H1 (cell line): ENCODE measurements at regions not wholly inside any gene's neighbourhood (a gene's known extent, or its start where the extent isn't known, plus 50 kb on each side); places are given as distances from the start of the nearest gene placed in this dataset.

Source experiments
- CTCF ChIA-PET: fragments of 300-600 bp; sonication (Branson Sonifier 250); formaldehyde crosslinking; loops from one replicate; lab custom pipeline; 2021; ENCODE audit not compliant: partially characterized antibody; lab: Charles Lee
- POLR2A ChIA-PET: fragments of 300-600 bp; sonication (Branson Sonifier 250); formaldehyde crosslinking; loops from one replicate; lab custom pipeline; 2021; ENCODE audit warnings: inconsistent platforms; ENCODE audit not compliant: partially characterized antibody; lab: Charles Lee
- DNase-seq, 2 experiments: peaks; one replicate each; pipeline versions ENCODE4 v3.0.0 to v3.0.0-alpha.2; 2010 to 2022; ENCODE audit warnings: low spot score in 2 of 2, low read depth in 1 of 2, mixed read lengths in 1 of 2
- FAIRE-seq: peaks from 2 replicates; lab custom pipeline; 2011; peaks lifted over from hg19 to GRCh38; lab: Jason Lieb, UNC
- H2AFZ ChIP-seq: 2 replicates; pipeline ENCODE4 v1.8.1; 2012; ENCODE audit warnings: low read length, inconsistent platforms
- H2AK5ac ChIP-seq: 2 replicates; pipeline ENCODE4 v1.6.1; 2013; ENCODE audit warnings: low read depth, low read length
- H2BK120ac ChIP-seq: replicated peaks from 2 replicates; pipeline ENCODE3; 2013; ENCODE audit warnings: low read depth, low read length, inconsistent platforms
- H2BK12ac ChIP-seq: 2 replicates; pipeline ENCODE4 v1.6.1; 2013; ENCODE audit warnings: low read depth, low read length
- H2BK15ac ChIP-seq: 2 replicates; pipeline ENCODE4 v1.6.1; 2013; ENCODE audit warnings: low read length
- H2BK20ac ChIP-seq: 2 replicates; pipeline ENCODE4 v1.6.1; 2013; ENCODE audit warnings: low read length
- H2BK5ac ChIP-seq: 2 replicates; pipeline ENCODE4 v1.6.1; 2013; ENCODE audit warnings: low read depth, low read length
- H3K14ac ChIP-seq: 2 replicates; pipeline ENCODE4 v1.6.1; 2013; ENCODE audit warnings: inconsistent platforms; ENCODE audit not compliant: insufficient read length
- H3K18ac ChIP-seq: 2 replicates; pipeline ENCODE4 v1.6.1; 2013; ENCODE audit warnings: low read length; ENCODE audit errors: extremely low read depth
- H3K23ac ChIP-seq: 2 replicates; pipeline ENCODE4 v1.6.1; 2013; ENCODE audit warnings: inconsistent platforms; ENCODE audit not compliant: insufficient read length
- H3K23me2 ChIP-seq: 2 replicates; pipeline ENCODE4 v1.6.1; 2013; ENCODE audit warnings: low read depth, low read length
- H3K27ac ChIP-seq: 2 replicates; pipeline ENCODE4 v1.6.1; 2011; ENCODE audit warnings: low read depth, low read length, inconsistent platforms
- H3K27me3 ChIP-seq, 4 experiments: replicated peaks in 1 of 4; 1 replicate in 1 of 4; 2 replicates in 3 of 4; pipeline versions ENCODE4 v1.6.1 to v1.8.1; 2011 to 2013; ENCODE audit warnings: low read length in 3 of 4, mild to moderate bottlenecking in 3 of 4, inconsistent platforms in 2 of 4, mixed read lengths in 2 of 4, moderate library complexity in 1 of 4; ENCODE audit not compliant: control insufficient read depth in 3 of 4, insufficient read depth in 3 of 4; ENCODE audit errors: extremely low read depth in 1 of 4
- H3K36me3 ChIP-seq, 4 experiments: 2 replicates each; pipeline versions ENCODE4 v1.6.1 to v1.8.1; 2011 to 2013; ENCODE audit warnings: mild to moderate bottlenecking in 4 of 4, low read length in 3 of 4, moderate library complexity in 2 of 4, control low read depth in 1 of 4, inconsistent platforms in 1 of 4; ENCODE audit not compliant: insufficient read depth in 4 of 4, control insufficient read depth in 2 of 4
- H3K4ac ChIP-seq: replicated peaks from 2 replicates; pipeline ENCODE3; 2013; ENCODE audit warnings: low read length, low read depth, mixed read lengths, inconsistent platforms; ENCODE audit not compliant: insufficient read length
- H3K4me1 ChIP-seq, 4 experiments: replicated peaks in 1 of 4; 1 replicate in 1 of 4; 2 replicates in 3 of 4; pipeline versions ENCODE4 v1.6.1 to v1.8.1; 2011 to 2013; ENCODE audit warnings: low read length in 3 of 4, inconsistent platforms in 2 of 4, mixed read lengths in 1 of 4; ENCODE audit not compliant: insufficient read depth in 4 of 4, control insufficient read depth in 3 of 4
- H3K4me2 ChIP-seq, 2 experiments: 2 replicates each; pipeline versions ENCODE4 v1.6.1 to v1.8.1; 2011 to 2013; ENCODE audit warnings: low read depth in 2 of 2, low read length in 2 of 2, control low read depth in 1 of 2, inconsistent platforms in 1 of 2, mild to moderate bottlenecking in 1 of 2; ENCODE audit not compliant: insufficient read depth in 1 of 2
- H3K4me3 ChIP-seq, 4 experiments: fragments of 200-600, 300-600 bp in 1 of 4; sonication (generic), shearing (Covaris generic), sonication (Bioruptor Twin) in 1 of 4; 2 replicates each; pipeline versions ENCODE4 v1.5.1 to v1.8.1; 2011 to 2016; ENCODE audit warnings: low read length in 4 of 4, low read depth in 3 of 4, control low read depth in 2 of 4, inconsistent platforms in 2 of 4, mild to moderate bottlenecking in 2 of 4, mixed read lengths in 1 of 4, moderate library complexity in 1 of 4; ENCODE audit not compliant: insufficient read depth in 2 of 4; ENCODE audit errors: extremely low read depth in 1 of 4
- H3K56ac ChIP-seq: replicated peaks from 2 replicates; pipeline ENCODE3; 2013; ENCODE audit warnings: low read depth, mild to moderate bottlenecking, mixed read lengths, low read length, inconsistent platforms; ENCODE audit not compliant: insufficient read length
- H3K79me1 ChIP-seq: 2 replicates; pipeline ENCODE4 v1.6.1; 2013; ENCODE audit warnings: low read depth, low read length, control low read depth
- H3K79me2 ChIP-seq, 2 experiments: 2 replicates each; pipeline versions ENCODE4 v1.6.1 to v1.8.1; 2012 to 2013; ENCODE audit warnings: low read length in 2 of 2, mild to moderate bottlenecking in 2 of 2, inconsistent platforms in 1 of 2; ENCODE audit not compliant: insufficient read depth in 2 of 2, control insufficient read depth in 1 of 2
- H3K9ac ChIP-seq, 4 experiments: replicated peaks in 1 of 4; 1 replicate in 1 of 4; 2 replicates in 3 of 4; pipeline versions ENCODE4 v1.6.1 to v1.8.1; 2011 to 2013; ENCODE audit warnings: low read depth in 3 of 4, low read length in 3 of 4, control low read depth in 2 of 4, mild to moderate bottlenecking in 2 of 4, moderate library complexity in 2 of 4, inconsistent platforms in 1 of 4; ENCODE audit errors: extremely low read depth in 1 of 4
- H3K9me3 ChIP-seq, 2 experiments: 2 replicates each; pipeline versions ENCODE4 v1.6.1 to v1.8.1; 2012 to 2013; ENCODE audit warnings: mild to moderate bottlenecking in 2 of 2, moderate library complexity in 2 of 2, control low read depth in 1 of 2, inconsistent platforms in 1 of 2, low read depth in 1 of 2, low read length in 1 of 2, mixed read lengths in 1 of 2; ENCODE audit not compliant: insufficient read depth in 2 of 2
- H4K20me1 ChIP-seq, 2 experiments: replicated peaks in 1 of 2; 2 replicates each; pipeline versions ENCODE3 to v1.8.1; 2011 to 2013; ENCODE audit warnings: inconsistent platforms in 2 of 2, low read length in 2 of 2, mild to moderate bottlenecking in 1 of 2; ENCODE audit not compliant: insufficient read depth in 2 of 2, control insufficient read depth in 1 of 2
- H4K5ac ChIP-seq: 2 replicates; pipeline ENCODE4 v1.6.1; 2013; ENCODE audit warnings: low read length, low read depth, mixed read lengths, inconsistent platforms; ENCODE audit not compliant: insufficient read length
- H4K8ac ChIP-seq: 2 replicates; pipeline ENCODE4 v1.8.0; 2013; ENCODE audit warnings: mild to moderate bottlenecking, moderate library complexity, low read length, inconsistent platforms; ENCODE audit not compliant: insufficient read depth; ENCODE audit errors: extremely low read depth
- H4K91ac ChIP-seq: replicated peaks from 2 replicates; pipeline ENCODE3; 2013; ENCODE audit warnings: low read length, mixed read lengths, inconsistent platforms; ENCODE audit not compliant: insufficient read length
- CEBPB ChIP-seq: IDR thresholded peaks from 2 replicates; pipeline ENCODE4 v1.6.1; 2012; ENCODE audit warnings: low read depth, low read length
- HDAC6 ChIP-seq: IDR thresholded peaks from one replicate; pipeline ENCODE4 v1.7.1; 2012; ENCODE audit warnings: low read depth, mild to moderate bottlenecking, inconsistent platforms, low read length, moderate library complexity
- WGBS, 2 experiments: shearing (Covaris generic) in 1 of 2; methylation state at CpG; one replicate each; pipeline versions ENCODE4 v1.1.6 to v1.1.7; 2013 to 2015; ENCODE audit warnings: low lambda C conversion rate in 2 of 2, mixed read lengths in 2 of 2, inconsistent platforms in 1 of 2, low coverage in 1 of 2, missing lambda C conversion rate in 1 of 2; ENCODE audit not compliant: insufficient replicate concordance in 2 of 2, insufficient coverage in 1 of 2, insufficient read length in 1 of 2; ENCODE audit errors: extremely low coverage in 1 of 2, missing lambda C conversion rate in 1 of 2; 5-methylcytosine and 5-hydroxymethylcytosine counted together

- Histone ChIP-seq H3K18ac (no peak overlapping the region), H2AFZ (no peak overlapping the region), H4K5ac (no peak overlapping the region), H3K56ac (no peak overlapping the region), H3K23me2 (no peaks in the 10 kb centered on the region), H3K79me1 (no peaks in the 10 kb centered on the region), H3K79me2 (no peaks in the 10 kb centered on the region), H2BK15ac (no peak overlapping the region), H4K20me1 (no peaks in the 10 kb centered on the region), H2AK5ac (no peak overlapping the region), H3K27me3 (no peaks in the 10 kb centered on the region), H3K4me3 (no peak overlapping the region), H2BK5ac (no peak overlapping the region), H3K9ac (no peak overlapping the region), H4K8ac (no peak overlapping the region), H2BK20ac (no peak overlapping the region), H3K27ac (no peak overlapping the region), H3K36me3 (no peaks in the 10 kb centered on the region), H3K23ac (no peak overlapping the region), H3K9me3 (no peaks in the 10 kb centered on the region), H3K4me2 (no peak overlapping the region), H3K14ac (no peak overlapping the region), H4K91ac (no peak overlapping the region), H3K4ac (no peak overlapping the region), H2BK120ac (no peak overlapping the region), H2BK12ac (no peak overlapping the region), H3K4me1 (no peaks in the 10 kb centered on the region)
- TF ChIP-seq HDAC6 = no peak
- TF ChIP-seq CEBPB = no peak
- POLR2A ChIA-PET = no interaction called here
- DNase-seq (no peak), FAIRE-seq (no peak)
- CTCF ChIA-PET = interaction anchor here (1.1 to 5.7 kb wide), 6 partner anchors 24 to 215 kb away, joined by 3 to 43 read pairs (median 3); no protein-coding TSS in a partner anchor
- WGBS, 2 experiments = 79% methylated on average over 1 of the region's 1 CpG; no CpG with 5 or more reads in 1 of the 2 experiments
Observed at GRCh38 chr12:45547822-45548221, 181.7 kb upstream of the ARID2 start.
